ENCODE measurements at regions not wholly inside any gene's neighbourhood (a gene's known extent, or its start where the extent isn't known, plus 50 kb on each side); places are given as distances from the start of the nearest gene placed in this dataset.

DNA sequence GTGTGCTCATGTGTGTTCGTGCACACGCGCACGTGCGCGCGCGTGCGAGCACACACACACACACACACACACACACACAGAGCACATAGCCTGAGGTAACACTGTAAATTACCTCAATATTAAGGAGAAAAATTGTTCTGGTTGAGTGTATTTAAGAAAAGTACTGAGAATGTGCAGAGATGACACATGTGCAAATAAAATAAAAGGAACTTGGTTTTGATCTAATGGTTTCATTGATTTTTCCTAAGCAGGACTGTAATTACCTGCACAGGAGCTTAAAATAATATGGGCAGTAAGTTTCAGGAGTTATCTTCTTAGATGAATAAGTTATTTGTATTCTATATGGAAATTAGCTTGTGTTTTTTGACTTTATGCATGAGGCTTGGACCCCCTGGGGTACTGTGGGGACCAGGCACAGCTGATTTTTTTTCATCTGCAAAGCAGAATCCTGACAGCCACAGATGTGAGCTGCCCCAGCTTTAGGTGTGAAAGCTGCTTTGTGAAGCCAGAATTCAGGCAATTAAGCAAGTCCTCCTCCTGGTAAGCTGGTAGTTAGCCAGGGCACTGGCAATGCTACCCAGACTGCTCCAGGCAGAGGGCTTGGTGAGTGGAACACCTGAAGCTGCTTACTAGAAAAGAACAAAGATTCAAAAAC lies 1040.6 kb upstream of the CITED2 start:
- TF ChIP-seq, protein P1, sequence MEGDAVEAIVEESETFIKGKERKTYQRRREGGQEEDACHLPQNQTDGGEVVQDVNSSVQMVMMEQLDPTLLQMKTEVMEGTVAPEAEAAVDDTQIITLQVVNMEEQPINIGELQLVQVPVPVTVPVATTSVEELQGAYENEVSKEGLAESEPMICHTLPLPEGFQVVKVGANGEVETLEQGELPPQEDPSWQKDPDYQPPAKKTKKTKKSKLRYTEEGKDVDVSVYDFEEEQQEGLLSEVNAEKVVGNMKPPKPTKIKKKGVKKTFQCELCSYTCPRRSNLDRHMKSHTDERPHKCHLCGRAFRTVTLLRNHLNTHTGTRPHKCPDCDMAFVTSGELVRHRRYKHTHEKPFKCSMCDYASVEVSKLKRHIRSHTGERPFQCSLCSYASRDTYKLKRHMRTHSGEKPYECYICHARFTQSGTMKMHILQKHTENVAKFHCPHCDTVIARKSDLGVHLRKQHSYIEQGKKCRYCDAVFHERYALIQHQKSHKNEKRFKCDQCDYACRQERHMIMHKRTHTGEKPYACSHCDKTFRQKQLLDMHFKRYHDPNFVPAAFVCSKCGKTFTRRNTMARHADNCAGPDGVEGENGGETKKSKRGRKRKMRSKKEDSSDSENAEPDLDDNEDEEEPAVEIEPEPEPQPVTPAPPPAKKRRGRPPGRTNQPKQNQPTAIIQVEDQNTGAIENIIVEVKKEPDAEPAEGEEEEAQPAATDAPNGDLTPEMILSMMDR (IDR thresholded peaks at IDR 0.05): no peak
- TF ChIP-seq POLR2A (IDR thresholded peaks at IDR 0.05) (no peak), EP300 (IDR thresholded peaks at IDR 0.05) (no peak)
